DMS53 treated with DMSO at 0.1 percent for 48 hours (cell line): ENCODE measurements at regions not wholly inside any gene's neighbourhood (a gene's known extent, or its start where the extent isn't known, plus 50 kb on each side); places are given as distances from the start of the nearest gene placed in this dataset.
"Not testable (repeated sequence)": the region's sequence is repeated elsewhere in the genome, so short reads cannot be mapped to it uniquely, and the experiment has no call there.

Experiments used
- DNase-seq: peaks from one replicate; lab custom pipeline; 2025; ENCODE audit not compliant: unreplicated experiment; lab: John Stamatoyannopoulos, UW

GRCh38 chr1:161454865-161455707 lies 50.2 kb upstream of the FCGR2A start:
- not testable (repeated sequence) for DNase-seq

- DNase-seq = not testable (repeated sequence)
Measured at GRCh38 chr1:161453950-161454864, 51.0 kb upstream of the FCGR2A start.

GRCh38 chr1:161451698-161452348 lies 53.4 kb upstream of the FCGR2A start:
- DNase-seq = not testable (repeated sequence)

- not testable (repeated sequence) for DNase-seq
Measured at GRCh38 chr1:161447760-161448332, 57.4 kb upstream of the FCGR2A start.

GRCh38 chr1:161447040-161447759 lies 58.1 kb upstream of the FCGR2A start:
- not testable (repeated sequence) for DNase-seq

GRCh38 chr1:161444725-161445124 lies 60.5 kb upstream of the FCGR2A start:
- DNase-seq = not testable (repeated sequence)

GRCh38 chr1:161444255-161444654 lies 61.0 kb upstream of the FCGR2A start:
- not testable (repeated sequence) for DNase-seq

- DNase-seq = no peak
Measured at GRCh38 chr1:161440312-161440894, 64.9 kb upstream of the FCGR2A start.

GRCh38 chr1:161439280-161440232 lies 65.7 kb upstream of the FCGR2A start:
- no peak for DNase-seq

GRCh38 chr1:161433191-161433590 lies 65.5 kb upstream of the CFAP126 start:
- DNase-seq = not testable (repeated sequence)

GRCh38 chr1:161432091-161432490 lies 64.4 kb upstream of the CFAP126 start:
- no peak for DNase-seq

GRCh38 chr1:161427733-161428516 lies 60.2 kb upstream of the CFAP126 start:
- no peak for DNase-seq

GRCh38 chr1:161422914-161423313 lies 55.2 kb upstream of the CFAP126 start:
- DNase-seq = not testable (repeated sequence)

GRCh38 chr1:161421456-161421855 lies 53.8 kb upstream of the CFAP126 start:
- DNase-seq = peak; percentile 62

GRCh38 chr1:161420763-161421455 lies 53.2 kb upstream of the CFAP126 start:
- DNase-seq = peak; percentile 24

- DNase-seq = not testable (repeated sequence)
Measured at GRCh38 chr1:161417536-161417935, 49.9 kb upstream of the CFAP126 start.
